HL-60/S4 (cell line): ENCODE measurements at regions not wholly inside any gene's neighbourhood (a gene's known extent, or its start where the extent isn't known, plus 50 kb on each side); places are given as distances from the start of the nearest gene placed in this dataset.

ENCODE experiments used
- in situ Hi-C: fragments of 300-500 bp; cut with MboI; formaldehyde crosslinking; loops from 2 replicates; pipeline ENCODE4 v1.14.3; 2022; ENCODE audit warnings: low sequenced_read_pairs

GRCh38 chr1:234888247-234888646, 240.4 kb downstream of the TOMM20 start:
- in situ Hi-C loops: loop anchor here (10.0 kb wide), 1 partner anchor 197 kb away; no protein-coding TSS in a partner anchor

GRCh38 chr1:234887016-234887900, 241.4 kb downstream of the TOMM20 start:
- in situ Hi-C loops: loop anchor here (10.0 kb wide), 1 partner anchor 198 kb away; no protein-coding TSS in a partner anchor

GRCh38 chr1:234886081-234886984, 242.3 kb downstream of the TOMM20 start:
- in situ Hi-C loops: loop anchor here (10.0 kb wide), 1 partner anchor 198 kb away; no protein-coding TSS in a partner anchor

GRCh38 chr1:234885601-234886000, 243.0 kb downstream of the TOMM20 start:
- in situ Hi-C loops: loop anchor here (10.0 kb wide), 1 partner anchor 199 kb away; no protein-coding TSS in a partner anchor

- in situ Hi-C loops: loop anchor here (10.0 kb wide), 1 partner anchor 200 kb away; no protein-coding TSS in a partner anchor
Measured at GRCh38 chr1:234884701-234885100, 243.9 kb downstream of the TOMM20 start.

- in situ Hi-C loops: loop anchor here (10.0 kb wide), 1 partner anchor 201 kb away; no protein-coding TSS in a partner anchor
Measured at GRCh38 chr1:234884006-234884405, 244.6 kb downstream of the TOMM20 start.

- in situ Hi-C loops: loop anchor here (10.0 kb wide), 1 partner anchor 202 kb away; no protein-coding TSS in a partner anchor
Measured at GRCh38 chr1:234882898-234883297, 245.7 kb downstream of the TOMM20 start.

- in situ Hi-C loops: loop anchor here (10.0 kb wide), 1 partner anchor 203 kb away; no protein-coding TSS in a partner anchor
Measured at GRCh38 chr1:234881893-234882771, 246.5 kb downstream of the TOMM20 start.

- in situ Hi-C loops: loop anchor here (10.0 kb wide), 2 partner anchors 65 to 205 kb away; no protein-coding TSS in a partner anchor
Measured at GRCh38 chr1:234879147-234880080, 249.2 kb downstream of the TOMM20 start.

- in situ Hi-C loops: loop anchor here (10.0 kb wide), 1 partner anchor 67 kb away; no protein-coding TSS in a partner anchor
Measured at GRCh38 chr1:234878288-234878687, 250.3 kb downstream of the TOMM20 start.

GRCh38 chr1:234877761-234878160, 250.9 kb downstream of the TOMM20 start:
- in situ Hi-C loops: loop anchor here (10.0 kb wide), 1 partner anchor 67 kb away; no protein-coding TSS in a partner anchor

GRCh38 chr1:234875953-234876855, 252.4 kb downstream of the TOMM20 start:
- in situ Hi-C loops: loop anchor here (10.0 kb wide), 1 partner anchor 69 kb away; no protein-coding TSS in a partner anchor

GRCh38 chr1:234875328-234875952, 253.2 kb downstream of the TOMM20 start:
- in situ Hi-C loops: loop anchor here (10.0 kb wide), 1 partner anchor 69 kb away; no protein-coding TSS in a partner anchor

GRCh38 chr1:234874291-234875288, 254.0 kb downstream of the TOMM20 start:
- in situ Hi-C loops: loop anchor here (10.0 kb wide), 1 partner anchor 70 kb away; no protein-coding TSS in a partner anchor

- in situ Hi-C loops: loop anchor here (10.0 kb wide), 1 partner anchor 73 kb away; no protein-coding TSS in a partner anchor
Measured at GRCh38 chr1:234871710-234872271, 256.8 kb downstream of the TOMM20 start.
